Vagina (tissue), 2 donors: ENCODE measurements at regions not wholly inside any gene's neighbourhood (a gene's known extent, or its start where the extent isn't known, plus 50 kb on each side); places are given as distances from the start of the nearest gene placed in this dataset.

ENCODE experiments used
- CTCF ChIP-seq, 3 experiments: fragments of 450-650 bp in 2 of 3; fragments of 200-600 bp in 1 of 3; sonication (generic) in 1 of 3; IDR thresholded peaks; one replicate each; pipeline ENCODE4 v1.5.1; 2017 to 2019; ENCODE audit warnings: antibody characterized with exemption in 3 of 3, mild to moderate bottlenecking in 2 of 3, moderate library complexity in 2 of 3
- POLR2AphosphoS5 ChIP-seq, 2 donors: sonication (generic); formaldehyde crosslinking; IDR thresholded peaks; one replicate each; pipeline ENCODE4 v1.9.0; 2017; ENCODE audit warnings: antibody characterized with exemption in 2 of 2, mild to moderate bottlenecking in 2 of 2, low read depth in 1 of 2; ENCODE audit not compliant: insufficient read depth in 1 of 2

GRCh38 chr2:111219734-111220505, 99.2 kb downstream of the BCL2L11 start:
- TF ChIP-seq CTCF (IDR thresholded peaks at IDR 0.05), result no peak
- no peak for TF ChIP-seq POLR2AphosphoS5 (IDR thresholded peaks at IDR 0.05; ENCODE audit: insufficient read depth in 1 of 2, low read depth in 1 of 2)
